ENCODE measurements at regions not wholly inside any gene's neighbourhood (a gene's known extent, or its start where the extent isn't known, plus 50 kb on each side); places are given as distances from the start of the nearest gene placed in this dataset.

GRCh38 chr15:70171256-70171886, 73.7 kb upstream of the TLE3 start:
- H3K4me3 ChIP-seq (ENCODE audit: low read length), result no peak overlapping the region
- no peaks in the 10 kb centered on the region for H3K36me3 ChIP-seq (ENCODE audit: insufficient read depth, low read length)
- H4K20me1 ChIP-seq (ENCODE audit: insufficient read depth), result no peaks in the 10 kb centered on the region
- no peak overlapping the region for H3K9ac ChIP-seq (ENCODE audit: low read length)
- H3F3A ChIP-seq (ENCODE audit: insufficient read depth, low read length, poor library complexity, severe bottlenecking), result no peaks in the 10 kb centered on the region
- H3K79me2 ChIP-seq (replicated peaks; ENCODE audit: insufficient read depth, low read length), result no peaks in the 10 kb centered on the region
- H3K9me3 ChIP-seq (ENCODE audit: low read length), result no peaks in the 10 kb centered on the region
- TF ChIP-seq TAF1 (IDR thresholded peaks at IDR 0.05; ENCODE audit: low read depth) (no peak), POLR2AphosphoS5 (IDR thresholded peaks at IDR 0.05) (no peak), EZH2 (IDR thresholded peaks at IDR 0.05; ENCODE audit: borderline replicate concordance, insufficient read depth, low read length, poor library complexity, severe bottlenecking) (no peak), MXI1 (conservative IDR thresholded peaks at IDR 0.05; ENCODE audit: poor library complexity, severe bottlenecking) (no peak), REST (IDR thresholded peaks at IDR 0.05; ENCODE audit: borderline replicate concordance) (no peak), RAD21 (conservative IDR thresholded peaks at IDR 0.05) (no peak), EP300 (conservative IDR thresholded peaks at IDR 0.05; ENCODE audit: poor library complexity, severe bottlenecking) (no peak), SMC3 (conservative IDR thresholded peaks at IDR 0.05; ENCODE audit: poor library complexity) (no peak), CTCF (IDR thresholded peaks at IDR 0.05; ENCODE audit: poor library complexity, severe bottlenecking) (no peak)
- H3K27me3 ChIP-seq (ENCODE audit: insufficient read depth, low read depth, low read length), result no peaks in the 10 kb centered on the region
- H2AFZ ChIP-seq (ENCODE audit: low read depth, low read length), result no peak overlapping the region
- no peak overlapping the region for H3K27ac ChIP-seq (ENCODE audit: low read length)
- H3K9me2 ChIP-seq (ENCODE audit: insufficient read depth, low read length), result no peaks in the 10 kb centered on the region
- H3K4me2 ChIP-seq (ENCODE audit: low read length), result no peak overlapping the region

- Histone ChIP-seq H3K79me2 (replicated peaks; ENCODE audit: insufficient read depth, low read length) (no peaks in the 10 kb centered on the region), H4K20me1 (ENCODE audit: insufficient read depth) (no peaks in the 10 kb centered on the region), H3F3A (ENCODE audit: insufficient read depth, low read length, poor library complexity, severe bottlenecking) (no peaks in the 10 kb centered on the region), H3K27ac (ENCODE audit: low read length) (no peak overlapping the region), H3K9me2 (ENCODE audit: insufficient read depth, low read length) (no peaks in the 10 kb centered on the region), H3K9ac (ENCODE audit: low read length) (no peak overlapping the region), H3K27me3 (ENCODE audit: insufficient read depth, low read depth, low read length) (no peaks in the 10 kb centered on the region), H3K36me3 (ENCODE audit: insufficient read depth, low read length) (no peaks in the 10 kb centered on the region), H3K4me2 (ENCODE audit: low read length) (no peak overlapping the region), H2AFZ (ENCODE audit: low read depth, low read length) (no peak overlapping the region), H3K9me3 (ENCODE audit: low read length) (no peaks in the 10 kb centered on the region), H3K4me3 (ENCODE audit: low read length) (no peak overlapping the region)
- no peak for TF ChIP-seq RAD21 (conservative IDR thresholded peaks at IDR 0.05)
- TF ChIP-seq CTCF (IDR thresholded peaks at IDR 0.05; ENCODE audit: poor library complexity, severe bottlenecking), result no peak
- no peak for TF ChIP-seq REST (IDR thresholded peaks at IDR 0.05; ENCODE audit: borderline replicate concordance)
- no peak for TF ChIP-seq POLR2AphosphoS5 (IDR thresholded peaks at IDR 0.05)
- TF ChIP-seq EP300 (conservative IDR thresholded peaks at IDR 0.05; ENCODE audit: poor library complexity, severe bottlenecking), result no peak
- TF ChIP-seq EZH2 (IDR thresholded peaks at IDR 0.05; ENCODE audit: borderline replicate concordance, insufficient read depth, low read length, poor library complexity, severe bottlenecking), result no peak
- no peak for TF ChIP-seq TAF1 (IDR thresholded peaks at IDR 0.05; ENCODE audit: low read depth)
Measured at GRCh38 chr15:70170096-70170699, 72.5 kb upstream of the TLE3 start.

Data from neural cell (in vitro differentiated cells).